ENCODE measurements at regions not wholly inside any gene's neighbourhood (a gene's known extent, or its start where the extent isn't known, plus 50 kb on each side); places are given as distances from the start of the nearest gene placed in this dataset.
"Not testable (repeated sequence)": the region's sequence is repeated elsewhere in the genome, so short reads cannot be mapped to it uniquely, and the experiment has no call there.

GRCh38 chr2:87075054-87075790, 53.6 kb upstream of the PLGLB1 start:
- peak; percentile 11 for DNase-seq (ENCODE audit: low read depth)

GRCh38 chr2:87075791-87076252, 54.2 kb upstream of the PLGLB1 start:
- DNase-seq (ENCODE audit: low read depth) = peak; percentile 37

- peak; percentile 78 for DNase-seq (ENCODE audit: low read depth)
These were observed 54.8 kb upstream of the PLGLB1 start for GRCh38 chr2:87076253-87077123.

GRCh38 chr2:87077124-87077446, 55.4 kb upstream of the PLGLB1 start:
- DNase-seq (ENCODE audit: low read depth) = not testable (repeated sequence)

GRCh38 chr2:87081727-87082126, 60.1 kb upstream of the PLGLB1 start:
- DNase-seq (ENCODE audit: low read depth) = not testable (repeated sequence)

GRCh38 chr2:87088079-87088478, 66.4 kb upstream of the PLGLB1 start:
- DNase-seq (ENCODE audit: low read depth) = not testable (repeated sequence)

GRCh38 chr2:87089401-87089800, 67.8 kb upstream of the PLGLB1 start:
- not testable (repeated sequence) for DNase-seq (ENCODE audit: low read depth)

- DNase-seq (ENCODE audit: low read depth) = not testable (repeated sequence)
These were observed 71.6 kb upstream of the PLGLB1 start for GRCh38 chr2:87093252-87093651.

- DNase-seq (ENCODE audit: low read depth) = not testable (repeated sequence)
These were observed 72.4 kb upstream of the PLGLB1 start for GRCh38 chr2:87093937-87094529.

- not testable (repeated sequence) for DNase-seq (ENCODE audit: low read depth)
These were observed 74.2 kb upstream of the PLGLB1 start for GRCh38 chr2:87095804-87096203.

GRCh38 chr2:87128761-87129553, 107.3 kb upstream of the PLGLB1 start:
- DNase-seq (ENCODE audit: low read depth) = not testable (repeated sequence)

GRCh38 chr2:87132577-87132976, 110.9 kb upstream of the PLGLB1 start:
- not testable (repeated sequence) for DNase-seq (ENCODE audit: low read depth)

GRCh38 chr2:87151835-87152493, 130.3 kb upstream of the PLGLB1 start:
- not testable (repeated sequence) for DNase-seq (ENCODE audit: low read depth)

- DNase-seq (ENCODE audit: low read depth) = not testable (repeated sequence)
These were observed 152.8 kb upstream of the PLGLB1 start for GRCh38 chr2:87174454-87174853.

- not testable (repeated sequence) for DNase-seq (ENCODE audit: low read depth)
These were observed 161.7 kb upstream of the PLGLB1 start for GRCh38 chr2:87183373-87183772.

- DNase-seq (ENCODE audit: low read depth) = not testable (repeated sequence)
These were observed 162.6 kb upstream of the PLGLB1 start for GRCh38 chr2:87184260-87184659.

- DNase-seq (ENCODE audit: low read depth) = not testable (repeated sequence)
These were observed 167.6 kb upstream of the PLGLB1 start for GRCh38 chr2:87189214-87189613.

GRCh38 chr2:87193336-87193735, 171.7 kb upstream of the PLGLB1 start:
- not testable (repeated sequence) for DNase-seq (ENCODE audit: low read depth)

- DNase-seq (ENCODE audit: low read depth) = not testable (repeated sequence)
These were observed 172.8 kb upstream of the PLGLB1 start for GRCh38 chr2:87194254-87194999.

GRCh38 chr2:87196720-87197388, 175.2 kb upstream of the PLGLB1 start:
- DNase-seq (ENCODE audit: low read depth) = not testable (repeated sequence)

Data from activated gamma-delta T cell treated with anti-CD3 and anti-CD28 coated beads, Interleukin-2, amount 50 U/mL, for 16 hours (primary cell).